ENCODE measurements at regions not wholly inside any gene's neighbourhood (a gene's known extent, or its start where the extent isn't known, plus 50 kb on each side); places are given as distances from the start of the nearest gene placed in this dataset.

DNA sequence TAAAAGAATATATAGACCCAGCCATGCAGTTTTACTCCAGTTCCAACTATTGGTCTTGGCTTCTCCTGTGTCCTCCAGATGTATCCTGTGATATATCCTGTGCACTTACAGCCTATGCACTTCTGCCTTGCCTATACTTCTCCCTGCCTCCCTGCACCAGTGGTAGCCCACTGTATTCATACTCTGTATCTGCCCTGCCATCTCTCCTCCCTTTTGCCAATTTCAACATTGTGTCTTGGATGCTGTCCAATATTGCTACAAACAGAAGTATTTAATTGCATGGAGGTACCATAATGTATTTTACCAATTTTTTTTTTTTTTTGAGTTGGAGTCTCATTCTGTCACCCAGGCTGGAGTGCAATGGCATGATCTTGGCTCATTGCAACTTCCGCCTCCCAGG, 242.7 kb downstream of the HAPSTR1 start:
- TF ChIP-seq, protein P1, sequence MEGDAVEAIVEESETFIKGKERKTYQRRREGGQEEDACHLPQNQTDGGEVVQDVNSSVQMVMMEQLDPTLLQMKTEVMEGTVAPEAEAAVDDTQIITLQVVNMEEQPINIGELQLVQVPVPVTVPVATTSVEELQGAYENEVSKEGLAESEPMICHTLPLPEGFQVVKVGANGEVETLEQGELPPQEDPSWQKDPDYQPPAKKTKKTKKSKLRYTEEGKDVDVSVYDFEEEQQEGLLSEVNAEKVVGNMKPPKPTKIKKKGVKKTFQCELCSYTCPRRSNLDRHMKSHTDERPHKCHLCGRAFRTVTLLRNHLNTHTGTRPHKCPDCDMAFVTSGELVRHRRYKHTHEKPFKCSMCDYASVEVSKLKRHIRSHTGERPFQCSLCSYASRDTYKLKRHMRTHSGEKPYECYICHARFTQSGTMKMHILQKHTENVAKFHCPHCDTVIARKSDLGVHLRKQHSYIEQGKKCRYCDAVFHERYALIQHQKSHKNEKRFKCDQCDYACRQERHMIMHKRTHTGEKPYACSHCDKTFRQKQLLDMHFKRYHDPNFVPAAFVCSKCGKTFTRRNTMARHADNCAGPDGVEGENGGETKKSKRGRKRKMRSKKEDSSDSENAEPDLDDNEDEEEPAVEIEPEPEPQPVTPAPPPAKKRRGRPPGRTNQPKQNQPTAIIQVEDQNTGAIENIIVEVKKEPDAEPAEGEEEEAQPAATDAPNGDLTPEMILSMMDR (IDR thresholded peaks at IDR 0.05) = no peak
- no peak for TF ChIP-seq POLR2AphosphoS5 (IDR thresholded peaks at IDR 0.05)

Measured in breast epithelium (tissue), 3 donors.